HG02642 (cell line): ENCODE measurements at regions not wholly inside any gene's neighbourhood (a gene's known extent, or its start where the extent isn't known, plus 50 kb on each side); places are given as distances from the start of the nearest gene placed in this dataset.

Experiments
- ATAC-seq: cut with Tn5 transposase; IDR thresholded peaks from one replicate; pipeline ENCODE4 v1.9.1; 2021; ENCODE audit warnings: mild to moderate bottlenecking; ENCODE audit not compliant: unreplicated experiment, poor library complexity

- no peak for ATAC-seq
These were observed 283.3 kb downstream of the FOXO1 start for GRCh38 chr13:40383132-40383531.

- ATAC-seq = no peak
These were observed 282.6 kb downstream of the FOXO1 start for GRCh38 chr13:40383885-40384284.

- no peak for ATAC-seq
These were observed 281.2 kb downstream of the FOXO1 start for GRCh38 chr13:40384976-40385857.

DNA sequence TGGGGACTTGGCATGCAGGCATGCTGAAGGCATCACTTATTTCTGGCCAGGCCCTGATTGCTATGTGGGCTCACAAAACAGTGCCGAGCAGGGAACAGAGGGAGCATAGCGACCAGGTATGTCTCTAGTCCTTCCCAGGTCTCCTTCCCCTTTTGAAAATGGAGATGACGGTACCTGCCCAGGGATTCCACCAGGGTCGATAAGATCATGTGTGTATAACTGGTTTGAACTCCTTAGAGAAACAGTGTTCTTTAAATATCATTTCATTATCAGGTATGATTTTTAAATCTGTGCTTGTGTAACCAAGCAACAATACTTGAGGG, 280.6 kb downstream of the FOXO1 start:
- ATAC-seq = no peak

DNA sequence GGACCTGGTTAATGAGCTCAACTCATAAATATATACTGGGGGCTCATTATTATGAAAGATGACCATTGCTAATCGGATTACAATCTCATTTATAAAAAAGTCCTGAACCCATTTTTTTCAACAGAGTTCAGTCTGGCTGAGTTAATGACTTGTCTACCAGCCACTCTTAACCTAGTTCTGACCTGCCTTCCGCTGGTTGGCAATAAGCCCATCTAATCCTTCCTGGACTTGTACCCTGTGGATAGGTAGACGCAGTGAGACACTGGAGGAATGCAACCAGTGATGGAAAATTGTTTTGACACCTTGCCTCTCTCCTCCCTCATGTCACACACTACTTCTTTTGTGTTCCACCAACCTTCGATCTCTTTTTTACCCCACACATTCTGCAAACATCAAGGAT, 279.9 kb downstream of the FOXO1 start:
- ATAC-seq = no peak

- no peak for ATAC-seq
These were observed 278.7 kb downstream of the FOXO1 start for GRCh38 chr13:40387775-40388174.

GRCh38 chr13:40388617-40389016, 277.8 kb downstream of the FOXO1 start:
- ATAC-seq = peak; percentile 98

GRCh38 chr13:40389081-40389641, 277.3 kb downstream of the FOXO1 start:
- peak; percentile 61 for ATAC-seq

DNA sequence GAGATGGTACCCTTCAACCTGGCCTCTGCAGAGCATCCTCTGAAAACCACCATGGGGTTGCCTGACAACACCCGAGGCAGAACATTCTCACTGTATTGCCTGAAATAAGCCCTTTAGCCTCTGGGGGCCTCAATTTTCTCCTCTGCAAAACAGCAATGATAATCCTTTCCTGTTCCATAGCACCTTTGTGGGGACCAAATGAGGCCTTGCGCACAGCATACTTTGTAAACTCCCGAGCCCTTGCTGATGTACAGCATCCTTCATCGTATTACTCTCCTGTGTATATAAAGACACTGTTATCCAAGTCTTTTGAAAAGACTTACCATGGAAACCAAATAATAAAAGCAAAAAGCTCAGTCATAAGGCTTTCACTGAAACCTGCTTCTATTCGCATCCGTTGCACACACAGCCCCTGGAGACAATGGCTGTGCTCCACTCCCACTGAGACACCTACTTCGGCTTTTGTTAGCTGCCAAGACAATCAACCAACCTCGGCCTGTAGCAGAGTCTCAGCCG, 276.0 kb downstream of the FOXO1 start:
- ATAC-seq = no peak

- ATAC-seq = no peak
These were observed 274.7 kb downstream of the FOXO1 start for GRCh38 chr13:40391788-40392187.

GRCh38 chr13:40394304-40394985, 272.0 kb downstream of the FOXO1 start:
- no peak for ATAC-seq

DNA sequence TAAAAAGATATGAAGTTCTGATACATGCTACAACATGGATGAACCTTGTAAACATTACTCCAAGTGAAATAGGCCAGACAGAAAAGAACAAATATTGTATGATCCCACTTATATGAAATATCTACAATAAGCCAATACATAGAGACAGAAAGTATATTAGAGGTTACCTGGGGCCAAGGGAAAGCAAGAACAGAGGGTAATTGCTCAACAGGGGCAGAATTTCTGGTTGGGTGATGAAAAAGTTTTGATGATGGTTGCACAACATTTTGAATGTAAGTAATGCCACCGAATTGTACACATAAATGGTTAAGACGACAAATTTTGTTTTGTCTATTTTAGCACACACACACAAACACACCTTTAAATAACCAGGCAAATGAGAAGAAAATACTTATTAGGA, 268.4 kb downstream of the FOXO1 start:
- no peak for ATAC-seq

GRCh38 chr13:40399756-40400155, 266.7 kb downstream of the FOXO1 start:
- ATAC-seq = no peak

GRCh38 chr13:40401911-40402776, 264.3 kb downstream of the FOXO1 start:
- ATAC-seq = peak; percentile 94

- no peak for ATAC-seq
These were observed 263.5 kb downstream of the FOXO1 start for GRCh38 chr13:40402931-40403431.

DNA sequence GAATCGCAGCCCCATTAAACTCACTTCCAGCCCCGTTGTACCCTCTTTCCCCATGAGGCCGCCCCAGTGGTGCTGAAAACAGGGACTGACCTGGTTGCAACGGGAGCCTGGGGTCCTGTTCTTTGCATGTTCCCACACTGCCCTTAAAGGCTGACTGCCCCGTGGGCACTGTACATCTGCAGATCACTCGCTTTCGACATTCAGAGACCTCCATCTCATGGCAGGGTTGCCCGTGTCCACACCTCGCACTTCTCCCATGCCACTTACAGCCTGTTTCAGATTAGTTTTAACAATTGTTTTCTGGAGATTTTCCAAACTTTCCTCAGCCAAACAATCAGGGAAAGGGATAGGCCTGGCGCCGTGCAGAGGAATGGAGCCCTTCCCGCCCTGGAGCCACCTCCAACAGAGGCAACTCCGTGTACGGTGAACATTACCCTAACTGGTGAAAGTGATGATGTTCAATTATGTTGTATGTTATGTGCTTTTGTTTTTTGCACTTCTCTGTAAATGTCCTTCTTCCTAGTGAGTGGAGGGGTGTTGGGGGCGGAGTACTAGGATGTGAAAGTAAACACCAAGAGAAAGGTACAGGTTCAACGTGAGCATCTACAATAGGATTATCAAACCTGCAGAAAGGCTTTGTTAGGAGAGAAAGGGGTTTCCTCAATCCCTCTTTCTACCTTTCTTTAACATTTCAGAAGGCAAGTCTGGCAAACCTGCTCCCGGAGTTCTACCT, 262.8 kb downstream of the FOXO1 start:
- ATAC-seq = no peak

- no peak for ATAC-seq
These were observed 262.0 kb downstream of the FOXO1 start for GRCh38 chr13:40404407-40404806.

- ATAC-seq = no peak
These were observed 261.3 kb downstream of the FOXO1 start for GRCh38 chr13:40404967-40405716.
